CD4-positive, alpha-beta T cell treated with Interleukin-21 for 1 hour (primary cell): ENCODE measurements at regions not wholly inside any gene's neighbourhood (a gene's known extent, or its start where the extent isn't known, plus 50 kb on each side); places are given as distances from the start of the nearest gene placed in this dataset.
A peak's percentile ranks its signal among the peaks of the same experiment; 100 is the strongest.
"Not testable (repeated sequence)": the region's sequence is repeated elsewhere in the genome, so short reads cannot be mapped to it uniquely, and the experiment has no call there.

Source experiments
- DNase-seq: peaks from one replicate; pipeline ENCODE4 v3.0.0-alpha.2; 2020

DNA sequence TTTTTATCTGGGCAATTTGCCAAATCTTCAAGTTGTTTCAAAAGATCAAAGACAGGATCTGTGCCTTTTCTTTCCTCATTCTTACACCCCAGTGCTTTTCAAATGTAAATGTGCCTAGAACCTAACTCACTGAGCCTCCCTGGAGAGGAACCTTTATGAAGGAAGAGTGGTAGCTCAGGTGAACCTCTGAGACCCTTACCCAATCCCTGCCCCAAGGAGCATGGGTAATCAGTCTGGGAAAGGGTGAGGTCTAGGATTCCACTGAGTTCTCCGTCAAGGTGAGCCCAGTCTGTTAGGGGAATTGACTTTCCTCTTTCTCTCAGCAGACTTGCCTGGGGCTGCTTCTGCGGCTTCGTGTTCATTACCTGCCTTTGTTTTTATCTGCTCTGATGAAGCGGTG is 88.1 kb upstream of the MAP4K4 start:
- DNase-seq = no peak

DNA sequence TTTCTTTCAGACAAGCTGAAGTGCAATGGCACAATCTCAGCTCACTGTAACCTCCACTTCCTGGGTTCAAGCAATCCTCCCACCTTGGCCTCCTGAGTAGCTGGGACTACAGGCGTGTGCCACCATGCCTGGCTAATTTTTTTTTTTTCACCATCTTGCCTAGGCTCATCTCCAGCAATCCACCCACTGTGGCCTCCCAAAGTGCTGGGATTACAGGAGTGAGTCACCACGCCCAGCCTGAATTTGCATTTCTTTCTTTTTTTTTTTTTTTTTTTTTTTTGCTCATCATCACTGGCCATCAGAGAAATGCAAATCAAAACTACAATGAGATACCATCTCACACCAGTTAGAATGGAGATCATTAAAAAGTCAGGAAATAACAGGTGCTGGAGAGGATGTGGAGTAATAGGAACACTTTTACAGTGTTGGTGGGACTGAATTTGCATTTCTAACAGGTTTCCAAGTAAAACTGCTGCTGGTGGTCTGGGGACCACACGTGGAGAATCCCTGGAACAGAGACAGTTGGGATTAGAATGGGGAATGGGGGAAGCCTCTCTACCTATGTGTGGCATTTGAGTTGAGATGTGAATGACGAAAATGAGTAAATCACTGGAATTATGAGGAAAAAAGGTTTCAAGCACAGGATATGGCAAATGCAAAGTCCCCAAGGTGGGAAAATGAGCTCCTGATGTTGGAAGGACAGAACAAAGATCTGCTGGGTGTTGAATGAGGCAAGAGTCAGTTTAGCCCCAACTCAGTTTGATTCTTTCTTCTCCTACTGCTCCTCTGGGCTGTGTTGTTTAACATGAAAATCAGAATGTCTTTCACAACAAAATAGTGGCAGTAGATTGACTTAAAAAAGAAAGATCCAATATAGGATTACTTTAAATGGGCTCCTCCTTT is 88.8 kb upstream of the MAP4K4 start:
- DNase-seq = no peak

DNA sequence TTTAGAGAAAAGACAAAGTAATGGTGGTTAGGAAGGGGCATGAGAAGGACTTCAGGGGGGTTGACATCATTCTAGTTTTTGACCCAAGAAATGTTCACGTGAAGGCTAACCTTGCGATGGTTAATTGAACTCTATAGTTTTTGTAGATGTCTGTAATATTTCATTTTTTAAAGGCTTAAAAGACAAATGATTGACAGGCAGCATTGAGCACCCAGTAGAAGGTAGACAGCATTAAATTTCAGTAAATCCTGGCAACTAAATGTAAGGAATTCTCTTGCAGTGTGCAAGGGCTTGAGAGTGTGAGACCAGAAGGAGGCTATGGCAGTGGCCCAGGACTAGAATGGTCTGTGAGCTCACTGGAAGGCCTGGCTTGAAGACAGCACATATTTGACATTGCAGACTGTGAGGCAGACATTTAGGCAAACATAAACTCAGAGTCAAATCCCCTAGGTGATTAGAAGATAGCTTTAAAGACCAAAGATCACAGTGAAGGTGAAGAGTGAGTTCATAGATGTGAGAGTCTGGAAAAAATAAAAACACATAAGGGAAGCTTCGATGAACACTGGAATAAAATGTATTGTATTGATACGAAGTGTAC is 100.1 kb upstream of the MAP4K4 start:
- DNase-seq = no peak

DNA sequence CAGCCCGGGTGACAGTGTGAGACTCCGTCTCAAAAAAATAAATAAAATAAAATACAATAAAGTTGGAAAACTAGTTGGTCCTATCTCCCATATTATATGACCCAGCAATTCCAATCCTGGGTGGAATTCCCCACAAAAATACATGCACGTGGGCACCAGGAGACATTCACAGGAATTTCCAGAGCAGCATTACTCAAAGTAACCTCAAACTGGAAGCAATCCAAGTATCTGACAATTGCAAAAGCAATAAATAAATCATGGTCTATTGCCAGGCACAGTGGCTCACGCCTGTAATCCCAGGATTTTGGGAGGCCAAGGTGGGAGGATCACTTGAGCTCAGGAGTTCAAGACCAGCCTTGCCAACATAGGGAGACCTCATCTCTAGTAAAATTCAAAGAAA is 101.2 kb upstream of the MAP4K4 start:
- no peak for DNase-seq

DNA sequence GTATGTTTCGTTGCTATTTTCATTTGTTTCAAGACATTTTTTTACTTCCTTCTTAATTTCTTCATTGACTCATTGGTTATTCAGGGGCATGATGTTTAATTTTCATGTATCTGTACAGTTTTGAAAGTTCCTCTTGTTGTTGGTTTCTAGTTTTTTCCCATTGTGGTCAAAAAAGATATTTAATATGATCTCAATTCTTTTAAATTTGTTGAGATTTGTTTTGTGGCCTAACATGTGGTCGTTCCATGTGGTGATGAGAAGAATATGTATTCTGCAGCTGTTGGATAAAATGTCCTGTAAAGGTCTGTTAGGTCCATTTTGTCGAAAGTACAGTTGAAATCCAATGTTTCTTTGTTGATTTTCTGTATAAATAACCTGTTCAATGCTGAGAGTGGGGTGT is 110.3 kb upstream of the MAP4K4 start:
- DNase-seq = no peak

DNA sequence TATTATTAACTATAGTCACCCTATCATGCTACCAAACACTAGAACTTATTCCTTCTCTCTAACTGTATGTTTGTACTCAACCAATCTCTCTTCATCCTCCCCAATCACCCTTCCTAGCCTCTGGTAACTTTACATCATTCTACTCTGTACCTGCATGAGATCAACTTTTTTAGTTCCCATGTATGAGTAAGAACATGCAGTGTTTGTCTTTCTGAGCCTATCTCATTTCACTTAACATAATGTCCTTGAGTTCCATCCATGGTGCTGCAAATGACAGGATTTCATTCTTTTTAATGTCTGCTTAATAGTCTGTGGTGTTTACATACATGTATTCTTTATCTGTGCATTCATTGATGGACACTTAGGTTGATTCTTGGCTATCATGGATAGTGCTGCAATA is 108.9 kb upstream of the RFX8 start:
- no peak for DNase-seq

DNA sequence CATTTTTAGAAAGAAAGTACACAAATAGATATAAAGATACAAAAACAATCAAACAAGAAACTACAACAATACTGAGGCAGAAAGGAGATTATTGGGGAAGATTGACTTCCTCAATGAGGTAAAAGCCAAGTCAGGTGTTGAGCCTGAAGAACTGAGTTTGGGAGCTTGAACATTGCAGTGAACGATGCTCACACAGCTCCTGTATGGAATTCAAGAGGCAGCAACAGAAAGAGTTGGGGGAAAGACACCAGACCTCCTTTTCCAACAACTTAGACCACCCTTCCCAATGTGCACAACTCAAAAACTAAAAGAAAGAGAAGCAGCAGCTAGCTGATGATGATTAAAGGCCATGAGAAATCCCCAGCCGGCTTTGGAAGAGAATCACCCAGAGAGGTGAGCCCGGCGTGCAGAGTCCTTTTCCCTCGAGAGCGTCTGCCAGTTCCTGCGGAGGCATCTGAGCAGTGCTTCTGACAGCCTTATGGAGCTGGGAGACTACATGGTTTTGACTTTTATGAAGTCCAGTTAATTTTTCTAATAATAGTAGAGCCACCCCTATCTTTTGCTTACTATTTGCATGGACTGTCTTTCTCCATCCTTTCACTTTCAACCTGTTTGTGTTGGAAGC is 106.9 kb upstream of the RFX8 start:
- DNase-seq = no peak

DNA sequence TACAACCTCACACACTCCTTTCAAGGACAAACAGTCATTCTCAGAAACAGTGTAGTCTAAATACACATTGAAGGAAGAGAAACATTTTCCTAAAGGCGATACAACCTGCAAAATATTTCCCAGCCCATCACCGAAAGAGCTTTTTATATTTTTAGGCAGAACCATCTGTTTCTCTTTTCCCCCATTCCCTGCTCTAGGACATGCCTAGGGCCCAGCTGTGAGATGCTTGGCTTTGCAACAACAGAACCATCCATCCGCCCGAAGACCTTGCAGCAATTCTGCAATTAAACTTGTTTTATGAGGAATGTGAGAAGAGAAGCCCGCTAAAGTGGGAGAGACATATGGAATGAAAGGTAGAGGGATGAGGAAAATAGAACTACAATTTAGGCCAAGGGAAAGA is 105.6 kb upstream of the RFX8 start:
- no peak for DNase-seq

DNA sequence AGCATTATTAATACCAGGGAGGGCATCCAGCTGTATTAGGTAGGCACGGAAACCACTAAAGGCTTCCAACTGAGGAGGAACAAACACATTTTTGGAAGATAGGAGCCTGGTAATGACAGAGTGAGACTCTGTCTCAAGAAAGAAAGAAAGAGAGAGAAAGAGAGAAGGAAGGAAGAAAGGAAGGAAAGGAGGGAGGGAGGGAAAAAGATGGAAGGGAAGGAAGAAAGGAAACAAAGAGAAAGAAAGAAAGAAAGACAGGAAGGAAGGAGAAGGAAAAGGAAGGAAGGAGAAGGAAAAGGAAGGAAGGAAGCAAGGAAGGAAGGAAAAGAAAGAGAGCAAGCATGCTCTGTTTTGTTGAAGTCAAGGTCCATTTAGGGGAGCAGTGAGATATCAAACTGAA is 103.8 kb upstream of the RFX8 start:
- DNase-seq = no peak

DNA sequence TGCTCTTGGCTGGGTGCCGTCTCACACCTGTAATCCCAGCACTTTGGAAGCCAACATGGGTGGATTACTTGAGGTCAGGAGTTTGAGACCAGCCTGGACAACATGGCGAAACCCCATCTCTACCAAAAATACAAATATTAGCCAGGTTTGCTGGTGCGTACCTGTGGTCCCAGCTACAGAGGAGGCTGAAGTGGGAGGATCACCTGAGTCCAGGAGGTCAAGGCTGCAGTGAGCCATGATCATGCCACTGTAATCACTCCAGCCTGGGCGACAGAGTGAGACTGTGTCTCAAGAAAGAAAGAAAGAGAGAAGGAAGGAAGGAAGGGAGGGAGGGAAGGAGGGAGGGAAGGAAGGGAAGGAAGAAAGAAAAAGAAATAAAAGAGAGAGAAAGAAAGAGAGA is 103.2 kb upstream of the RFX8 start:
- DNase-seq = not testable (repeated sequence)

DNA sequence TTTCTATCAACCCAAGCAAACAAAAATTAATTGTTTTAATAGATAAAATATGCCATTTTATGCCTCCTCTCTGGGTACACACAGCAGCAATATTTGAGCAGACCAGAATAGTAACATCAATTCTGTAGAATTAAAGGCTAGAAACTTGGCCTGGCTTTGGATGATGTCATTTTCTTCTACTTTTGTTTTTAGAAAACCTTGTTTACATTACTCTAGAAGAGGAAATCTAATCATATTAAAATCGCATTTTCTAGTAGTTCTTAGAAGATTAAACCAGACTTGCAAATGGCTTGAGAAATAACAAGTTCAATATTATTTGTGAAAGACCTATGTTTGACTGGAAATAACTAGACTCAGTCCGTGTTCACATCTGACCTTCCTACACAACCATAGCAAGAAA is 102.3 kb upstream of the RFX8 start:
- DNase-seq = no peak

DNA sequence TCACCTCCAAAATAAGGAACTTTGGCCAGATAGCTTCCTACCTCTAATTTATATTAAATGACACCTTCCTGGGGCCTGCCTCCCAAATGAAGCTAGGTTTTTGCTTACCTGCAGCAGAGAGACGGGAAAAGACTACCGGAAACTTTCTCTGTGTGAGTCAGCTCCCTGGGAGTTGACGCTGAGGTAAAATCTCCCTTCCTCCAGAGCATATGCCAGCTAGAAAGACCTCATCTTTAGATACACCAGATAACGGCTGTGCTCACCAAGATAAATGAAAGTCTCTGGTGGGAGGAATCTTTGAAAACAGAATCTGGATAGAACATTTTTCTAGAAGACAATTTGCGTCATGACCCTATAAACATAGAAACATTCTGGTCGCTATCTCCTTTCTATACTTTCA is 99.7 kb upstream of the RFX8 start:
- DNase-seq = no peak

DNA sequence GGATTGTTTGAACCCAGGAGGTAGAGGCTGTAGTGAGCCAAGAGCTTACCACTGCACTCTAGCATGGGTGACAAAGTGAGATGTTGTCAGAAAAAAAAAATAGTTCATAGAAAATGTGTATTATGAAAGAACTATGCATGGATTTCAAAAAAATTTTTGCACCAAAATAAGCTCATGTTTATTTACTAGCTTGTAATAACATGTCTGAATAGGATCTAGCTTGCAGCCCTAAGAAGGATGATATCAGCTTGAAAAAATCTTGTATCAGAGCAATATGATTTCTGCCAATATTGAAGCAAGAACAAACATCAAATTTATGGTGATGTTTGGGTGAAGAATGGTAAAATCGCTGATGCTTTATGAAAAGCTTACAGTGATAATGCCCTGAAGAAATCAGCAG is 97.0 kb upstream of the RFX8 start:
- no peak for DNase-seq

DNA sequence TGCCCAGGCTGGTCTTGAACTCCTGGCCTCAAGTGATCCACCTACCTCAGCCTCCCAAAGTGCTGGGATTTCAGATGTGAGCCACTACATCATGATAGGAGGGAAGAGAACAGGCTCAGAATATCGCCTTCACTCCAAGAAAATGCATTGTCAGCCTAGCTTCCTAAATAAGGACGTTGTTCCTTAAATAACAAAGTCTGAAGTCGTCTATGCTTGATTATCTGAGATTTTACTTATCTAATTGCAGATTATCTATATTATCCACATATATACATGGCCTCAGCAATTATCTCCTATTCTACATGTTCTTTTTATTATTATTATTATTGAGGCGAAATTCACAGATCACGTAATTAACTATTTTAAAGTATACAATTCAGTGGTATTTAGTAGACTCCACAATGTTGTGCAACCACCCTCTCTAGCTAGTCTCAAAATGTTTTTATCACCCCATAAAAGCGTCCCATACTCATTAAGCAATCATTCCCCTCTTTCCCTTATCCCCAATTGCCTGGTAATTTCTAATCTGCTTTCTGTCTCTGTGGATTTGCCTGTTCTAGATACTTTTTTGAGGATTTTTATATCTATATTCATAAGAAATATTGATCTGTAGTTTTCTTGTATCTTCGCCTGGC is 95.1 kb upstream of the RFX8 start:
- no peak for DNase-seq

DNA sequence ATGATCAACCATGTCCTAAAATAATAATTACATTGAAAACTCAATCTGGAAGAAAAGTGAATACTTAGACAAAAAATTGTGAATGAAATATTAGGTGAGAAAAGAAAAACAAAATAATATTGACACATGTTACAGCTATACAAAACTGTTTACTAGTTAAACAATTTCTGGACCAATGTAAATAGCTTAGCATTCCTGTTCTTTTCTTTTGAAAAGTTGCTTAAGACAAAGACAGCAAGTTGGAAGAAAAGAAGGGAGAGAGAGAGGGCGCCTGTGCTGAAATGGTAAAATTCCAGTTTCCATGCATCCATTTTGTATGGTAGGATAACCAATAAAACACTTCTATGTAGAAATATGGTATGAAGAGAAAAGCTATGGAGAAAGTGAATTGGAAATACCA is 94.1 kb upstream of the RFX8 start:
- no peak for DNase-seq

DNA sequence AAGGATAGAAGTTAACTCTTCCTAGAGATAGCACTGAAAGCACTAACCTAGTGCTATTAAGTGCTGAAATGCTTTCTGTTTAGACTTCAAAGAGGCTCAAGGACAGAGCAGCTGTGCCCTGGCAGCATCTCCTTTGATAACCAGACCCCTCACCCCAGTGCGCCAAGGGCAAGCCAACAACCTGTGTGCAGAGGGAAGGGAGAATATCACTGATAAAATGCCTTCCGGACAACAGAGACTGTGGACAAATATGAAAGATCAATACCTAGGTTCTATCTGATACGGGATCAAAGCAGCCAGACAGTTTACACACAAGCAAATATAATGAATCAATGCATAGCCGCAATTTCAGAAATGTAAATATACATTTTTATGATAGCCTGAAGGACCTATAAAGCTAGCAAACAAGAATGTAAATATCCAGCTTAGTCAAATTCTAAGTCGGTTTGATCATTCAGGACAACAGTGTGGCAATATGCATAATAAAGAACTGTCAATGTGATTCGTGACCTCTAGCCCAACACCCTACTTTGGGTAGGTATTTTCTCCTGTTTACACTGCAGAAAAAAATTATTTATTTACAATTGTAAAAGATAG is 91.8 kb upstream of the RFX8 start:
- DNase-seq = no peak

DNA sequence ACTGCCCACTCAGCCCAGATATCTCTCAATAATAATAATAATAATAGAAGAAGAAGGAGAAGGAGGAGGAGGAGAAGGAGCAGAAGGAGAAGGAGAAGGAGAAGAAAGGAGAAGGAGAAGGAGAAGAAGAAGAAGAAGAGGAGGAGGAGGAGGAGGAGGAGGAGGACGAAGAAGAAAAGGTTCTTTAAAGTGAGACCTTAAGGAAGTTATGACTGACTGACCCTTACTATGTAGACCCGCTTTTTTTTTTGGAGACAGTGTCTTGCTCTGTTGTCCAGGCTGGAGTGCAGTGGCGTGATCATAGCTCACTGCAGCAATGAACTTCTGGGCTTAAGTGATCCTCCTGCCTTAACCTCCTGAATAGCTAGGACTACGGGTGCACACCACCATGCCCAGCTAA is 88.9 kb upstream of the RFX8 start:
- DNase-seq = no peak

DNA sequence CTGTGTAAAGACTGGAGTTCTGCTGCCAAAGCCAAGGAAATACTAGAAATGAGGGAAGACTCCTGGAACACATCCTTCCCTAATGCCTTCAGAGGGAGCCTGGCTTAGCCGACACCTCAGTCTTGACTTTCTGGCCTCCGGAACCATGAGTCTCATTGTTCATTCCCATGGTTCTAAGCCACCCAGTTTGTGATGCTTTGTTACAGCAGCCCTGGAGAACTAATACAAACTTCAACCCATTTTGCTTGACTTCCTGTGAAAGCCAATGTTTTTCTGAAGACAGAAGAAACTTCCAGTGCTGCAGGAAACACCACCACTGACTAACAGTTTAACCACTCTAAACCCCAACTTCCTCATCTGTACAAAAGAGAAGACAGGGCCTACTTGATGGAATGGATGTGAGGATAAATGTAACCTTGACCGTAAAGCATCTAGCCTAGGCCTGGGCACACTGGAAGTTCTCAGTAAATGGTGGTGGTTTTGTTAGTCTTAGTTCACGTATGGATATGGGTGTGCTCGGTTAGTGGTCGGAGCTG is 85.9 kb upstream of the RFX8 start:
- peak; percentile 4 for DNase-seq

DNA sequence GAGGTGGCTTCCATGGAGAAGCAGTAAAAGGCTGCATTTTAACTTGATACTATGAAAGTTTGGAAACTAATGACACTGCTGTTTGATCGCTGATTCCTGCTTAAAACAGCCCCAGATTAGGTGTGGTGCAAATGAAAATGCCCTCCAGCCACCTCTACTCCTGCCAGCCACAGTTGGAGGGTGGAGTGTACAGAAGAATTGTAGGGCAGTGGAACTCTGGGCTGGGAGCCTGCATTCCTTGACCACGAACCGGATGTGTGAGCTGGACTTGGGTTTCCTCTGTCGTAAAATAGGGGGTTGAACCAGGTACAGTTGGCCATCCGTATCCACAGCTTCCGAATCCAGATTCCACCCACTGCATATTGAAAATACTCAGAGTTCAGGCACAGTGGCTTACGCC is 84.6 kb upstream of the RFX8 start:
- DNase-seq = no peak

DNA sequence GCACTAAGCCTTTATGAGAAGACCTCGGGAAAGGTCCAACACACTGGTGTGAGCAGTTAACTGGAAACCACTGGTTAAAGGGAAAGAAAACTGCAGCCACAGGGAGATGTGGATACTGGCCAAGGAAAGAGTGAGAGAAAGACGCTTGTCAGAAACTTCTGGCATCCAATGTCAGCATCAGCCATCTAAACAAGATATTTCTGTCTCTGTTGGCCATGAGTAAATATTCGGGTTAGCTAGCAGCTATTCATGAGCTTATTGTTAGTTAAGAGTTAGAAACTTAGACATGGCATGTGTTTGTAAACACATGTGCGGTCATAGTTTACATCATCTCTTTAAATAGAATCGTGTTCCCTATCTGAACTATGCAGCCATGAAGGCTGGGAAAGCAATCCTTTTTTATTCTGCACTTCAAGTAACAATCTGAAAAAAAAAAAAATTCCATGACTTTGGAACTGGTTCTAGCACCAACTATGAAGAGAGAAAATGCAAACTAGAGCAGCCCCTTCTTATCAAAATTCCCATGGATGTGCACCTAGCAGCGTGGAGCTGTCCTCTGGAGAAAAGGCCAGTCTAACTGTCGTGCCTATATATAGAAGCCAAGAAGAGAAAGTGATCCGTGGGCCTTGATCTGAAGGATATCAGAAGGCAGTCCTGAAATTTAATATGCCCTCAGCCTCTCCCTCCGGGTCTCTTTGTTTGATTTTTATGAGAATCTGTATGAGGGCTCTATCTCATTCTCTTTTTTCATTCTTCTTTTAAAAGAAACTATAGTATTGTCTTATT is 84.0 kb upstream of the RFX8 start:
- no peak for DNase-seq

DNA sequence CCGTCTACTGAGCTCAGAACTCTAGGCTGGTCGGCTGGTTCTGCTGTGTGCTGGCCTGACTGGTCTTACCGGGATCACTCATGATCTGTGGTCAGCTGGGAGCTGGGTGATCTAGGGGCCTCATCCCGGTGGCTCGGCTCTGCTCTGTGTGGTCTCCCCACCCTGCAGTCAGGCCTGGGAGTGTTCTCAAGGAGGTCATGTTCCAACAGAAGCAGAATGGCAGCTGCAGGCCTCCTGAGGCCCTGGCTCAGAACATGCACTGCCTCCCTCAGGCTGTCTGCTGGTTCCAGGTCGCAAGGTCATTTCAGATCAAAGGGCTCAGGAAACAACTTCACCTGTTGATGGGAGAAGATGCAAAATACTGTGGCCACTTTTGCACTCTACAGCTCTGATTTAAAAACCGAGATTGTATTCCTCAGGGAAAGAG is 81.1 kb upstream of the RFX8 start:
- DNase-seq = no peak

DNA sequence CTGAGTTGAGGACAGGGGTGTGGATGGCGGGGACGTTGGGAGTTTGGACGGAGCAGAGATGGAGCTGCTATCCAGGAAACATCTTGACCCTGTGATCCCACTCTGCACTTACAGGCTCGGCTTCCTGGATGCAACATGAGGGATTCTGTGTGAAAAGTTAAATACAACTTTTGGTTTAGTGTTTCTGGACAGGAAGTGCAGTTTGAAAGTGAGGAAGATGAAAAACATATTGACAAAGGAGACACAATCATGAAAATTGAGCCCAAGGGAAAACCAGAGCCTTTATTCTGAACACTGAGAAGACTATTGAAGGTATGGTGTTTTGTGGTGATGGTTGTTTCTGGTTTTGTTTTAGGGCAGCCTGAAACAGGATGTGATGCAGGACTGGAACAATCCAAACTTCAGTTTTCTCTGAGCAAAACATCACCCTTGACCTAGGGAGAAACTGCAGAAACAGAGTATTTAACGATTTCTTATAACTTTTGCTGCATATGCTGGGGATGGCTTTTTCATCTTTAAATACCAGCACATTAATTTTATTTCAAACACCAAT is 76.5 kb upstream of the RFX8 start:
- no peak for DNase-seq
